T-cell (primary cell): ENCODE measurements at regions not wholly inside any gene's neighbourhood (a gene's known extent, or its start where the extent isn't known, plus 50 kb on each side); places are given as distances from the start of the nearest gene placed in this dataset.

ENCODE experiments used
- ATAC-seq, 4 experiments: fragments of 200-7000 bp in 3 of 4; fragments of 150-1000 bp in 1 of 4; cut with Tn5 transposase; replicated peaks in 1 of 4; 1 replicate in 3 of 4; 2 replicates in 1 of 4; pipeline ENCODE4 v1.10.0; 2021; ENCODE audit warnings: moderate library complexity in 3 of 4, mild to moderate bottlenecking in 2 of 4, moderate number of reproducible peaks in 1 of 4
- CTCF ChIA-PET, 2 donors: fragments of 300-600 bp; sonication (Branson Sonifier 250); formaldehyde crosslinking; loops; one replicate each; lab custom pipeline; 2022; ENCODE audit warnings: antibody characterized with exemption in 2 of 2; lab: Charles Lee
- POLR2A ChIA-PET, 2 donors: fragments of 300-600 bp; sonication (Branson Sonifier 250); formaldehyde crosslinking; loops; one replicate each; lab custom pipeline; 2022; ENCODE audit warnings: antibody characterized with exemption in 2 of 2; lab: Charles Lee
- DNase-seq, 35 experiments: peaks; one replicate each; pipeline versions ENCODE4 v3.0.0 to v3.0.0-alpha.2; 2013 to 2023
- H3K27ac ChIP-seq: one replicate; pipeline ENCODE4 v1.5.1; 2013; ENCODE audit warnings: low read length
- H3K27me3 ChIP-seq, 2 experiments: replicated peaks in 1 of 2; 1 replicate in 1 of 2; 2 replicates in 1 of 2; pipeline versions ENCODE4 v1.6.1 to v1.7.0; 2013; ENCODE audit warnings: low read length in 1 of 2, mixed read lengths in 1 of 2; ENCODE audit not compliant: control insufficient read depth in 2 of 2, insufficient read depth in 2 of 2; ENCODE audit errors: extremely low read depth in 1 of 2
- H3K36me3 ChIP-seq, 2 donors: 1 replicate in 1 of 2; 2 replicates in 1 of 2; pipeline versions ENCODE4 v1.6.1 to v1.7.0; 2013; ENCODE audit warnings: low read length in 1 of 2; ENCODE audit not compliant: control insufficient read depth in 2 of 2, insufficient read depth in 1 of 2; ENCODE audit errors: extremely low read depth in 1 of 2
- H3K4me1 ChIP-seq, 2 experiments: 1 replicate in 1 of 2; 2 replicates in 1 of 2; pipeline versions ENCODE4 v1.6.1 to v1.7.0; 2013; ENCODE audit warnings: low read length in 2 of 2, mixed read lengths in 1 of 2; ENCODE audit not compliant: insufficient read depth in 2 of 2, control insufficient read depth in 1 of 2; ENCODE audit errors: extremely low read depth in 1 of 2
- H3K4me3 ChIP-seq, 2 donors: 1 replicate in 1 of 2; 2 replicates in 1 of 2; pipeline versions ENCODE4 v1.5.1 to v1.7.0; 2013; ENCODE audit warnings: mild to moderate bottlenecking in 2 of 2, low read length in 1 of 2, moderate library complexity in 1 of 2; ENCODE audit not compliant: control insufficient read depth in 1 of 2; ENCODE audit errors: extremely low read depth in 1 of 2
- H3K9me3 ChIP-seq: 2 replicates; pipeline ENCODE4 v1.7.0; 2013
- H3K27ac Mint-ChIP-seq, 2 donors: one replicate each; pipeline ENCODE4 v1.8.0; 2020 to 2021; ENCODE audit warnings: mild to moderate bottlenecking in 2 of 2, mixed read lengths in 2 of 2
- H3K27me3 Mint-ChIP-seq, 2 donors: one replicate each; pipeline ENCODE4 v1.8.0; 2021 to 2022; ENCODE audit warnings: mixed read lengths in 2 of 2
- H3K36me3 Mint-ChIP-seq: one replicate; pipeline ENCODE4 v1.8.0; 2021; ENCODE audit warnings: mixed read lengths
- H3K4me1 Mint-ChIP-seq, 3 donors: one replicate each; pipeline ENCODE4 v1.8.0; 2020 to 2022; ENCODE audit warnings: mixed read lengths in 3 of 3, mild to moderate bottlenecking in 1 of 3
- H3K4me3 Mint-ChIP-seq, 3 donors: one replicate each; pipeline ENCODE4 v1.8.0; 2020 to 2022; ENCODE audit warnings: mild to moderate bottlenecking in 3 of 3, mixed read lengths in 3 of 3, moderate library complexity in 3 of 3
- H3K9me3 Mint-ChIP-seq, 3 donors: one replicate each; pipeline ENCODE4 v1.8.0; 2020 to 2022; ENCODE audit warnings: mixed read lengths in 3 of 3
- WGBS: methylation state at CpG from one replicate; pipeline ENCODE4 v1.1.5; 2013; ENCODE audit warnings: missing lambda C conversion rate; ENCODE audit not compliant: insufficient coverage; 5-methylcytosine and 5-hydroxymethylcytosine counted together

DNA sequence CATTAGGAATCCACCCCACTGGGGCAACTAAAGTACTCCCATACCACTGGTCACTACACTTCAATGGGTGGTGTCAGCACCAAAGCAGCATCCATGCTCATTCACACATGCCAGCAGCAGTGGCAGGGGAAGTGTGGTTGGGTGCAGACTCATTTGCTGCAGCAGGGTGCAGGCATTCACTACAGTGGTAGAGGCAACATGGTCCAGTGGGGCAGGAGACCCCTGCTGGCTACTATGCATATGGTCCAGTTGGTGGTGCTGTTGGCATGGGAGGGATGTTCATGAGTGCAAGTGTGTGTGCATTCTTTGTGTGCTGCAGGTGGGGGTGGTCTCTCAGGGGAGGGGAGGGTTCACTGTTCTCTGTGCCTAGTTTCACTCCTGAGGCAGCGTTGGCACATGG lies 908.4 kb upstream of the NOVA1 start:
- no peak for DNase-seq
- POLR2A ChIA-PET = no interaction called here
- H3K4me1 Mint-ChIP-seq = no peaks in the 10 kb centered on the region
- H3K4me1 ChIP-seq = no peaks in the 10 kb centered on the region
- H3K36me3 ChIP-seq = no peaks in the 10 kb centered on the region
- no peak overlapping the region for H3K27ac ChIP-seq
- 33% methylated on average over 1 of the region's 1 CpG for WGBS
- no peaks in the 10 kb centered on the region for H3K27me3 Mint-ChIP-seq
- H3K36me3 Mint-ChIP-seq = no peaks in the 10 kb centered on the region
- no peak overlapping the region for H3K27ac Mint-ChIP-seq
- CTCF ChIA-PET = no interaction called here
- no peak for ATAC-seq
- H3K4me3 ChIP-seq = no peak overlapping the region
- no peak overlapping the region for H3K4me3 Mint-ChIP-seq
- H3K9me3 Mint-ChIP-seq = peaks cover 31 to 39% (median 34%) of the 10 kb centered on the region in 3 donors
- H3K9me3 ChIP-seq = peaks cover 5% of the 10 kb centered on the region
- H3K27me3 ChIP-seq = no peaks in the 10 kb centered on the region

DNA sequence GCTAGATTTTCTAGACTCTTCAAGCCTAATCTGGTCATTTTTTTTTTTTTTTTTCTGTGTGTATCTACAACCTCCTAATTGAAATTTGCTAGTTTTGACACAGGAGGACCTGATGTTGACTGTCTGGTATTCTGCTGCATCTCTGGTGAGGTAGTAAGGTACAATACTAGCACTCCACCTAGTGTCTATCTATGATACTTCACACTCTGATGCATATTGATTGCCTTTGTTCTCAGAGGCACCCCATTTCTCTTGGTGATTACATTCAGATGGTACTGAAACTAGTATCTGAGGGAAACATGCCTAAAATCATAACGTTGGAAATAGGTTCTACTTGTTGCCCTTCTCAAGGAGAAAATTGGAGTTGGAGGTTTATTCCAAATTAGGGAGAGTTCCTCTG lies 930.5 kb upstream of the NOVA1 start:
- Mint-ChIP-seq H3K27ac (no peak overlapping the region), H3K36me3 (no peaks in the 10 kb centered on the region), H3K4me1 (no peaks in the 10 kb centered on the region), H3K9me3 (peaks cover 5 to 52% (median 32%) of the 10 kb centered on the region in 3 donors), H3K27me3 (no peaks in the 10 kb centered on the region), H3K4me3 (no peak overlapping the region)
- Histone ChIP-seq H3K27ac (no peak overlapping the region), H3K27me3 (no peaks in the 10 kb centered on the region), H3K36me3 (no peaks in the 10 kb centered on the region), H3K4me3 (no peak overlapping the region), H3K9me3 (no peaks in the 10 kb centered on the region), H3K4me1 (no peaks in the 10 kb centered on the region)
- DNase-seq = no peak
- CTCF ChIA-PET = no interaction called here
- POLR2A ChIA-PET = no interaction called here
- WGBS = 0% methylated on average over 1 of the region's 1 CpG
- no peak for ATAC-seq

- Mint-ChIP-seq H3K4me1 (no peaks in the 10 kb centered on the region), H3K27ac (no peak overlapping the region), H3K27me3 (no peaks in the 10 kb centered on the region), H3K9me3 (peaks cover 3 to 41% (median 25%) of the 10 kb centered on the region in 3 donors), H3K36me3 (no peaks in the 10 kb centered on the region), H3K4me3 (no peak overlapping the region)
- H3K27ac ChIP-seq = no peak overlapping the region
- H3K4me3 ChIP-seq = no peak overlapping the region
- H3K9me3 ChIP-seq = peaks cover 4% of the 10 kb centered on the region
- ChIA-PET POLR2A (no interaction called here), CTCF (no interaction called here)
- no peaks in the 10 kb centered on the region for H3K4me1 ChIP-seq
- no peaks in the 10 kb centered on the region for H3K27me3 ChIP-seq
- no peak for ATAC-seq
- WGBS = no CpG with 5 or more reads among the region's 3 CpGs
- no peak for DNase-seq
- H3K36me3 ChIP-seq = no peaks in the 10 kb centered on the region
These were observed 938.9 kb upstream of the NOVA1 start for GRCh38 chr14:27536748-27537147.

- Histone ChIP-seq H3K27ac (no peak overlapping the region), H3K9me3 (peaks cover 3% of the 10 kb centered on the region), H3K27me3 (no peaks in the 10 kb centered on the region), H3K4me1 (no peaks in the 10 kb centered on the region), H3K4me3 (no peak overlapping the region), H3K36me3 (no peaks in the 10 kb centered on the region)
- H3K9me3 Mint-ChIP-seq = peaks cover 13 to 32% (median 26%) of the 10 kb centered on the region in 3 donors
- POLR2A ChIA-PET = no interaction called here
- no peak for DNase-seq
- no peaks in the 10 kb centered on the region for H3K36me3 Mint-ChIP-seq
- no peaks in the 10 kb centered on the region for H3K27me3 Mint-ChIP-seq
- no peak for ATAC-seq
- H3K4me3 Mint-ChIP-seq = no peak overlapping the region
- WGBS = no CpG with 5 or more reads among the region's 2 CpGs
- CTCF ChIA-PET = no interaction called here
- no peak overlapping the region for H3K27ac Mint-ChIP-seq
- H3K4me1 Mint-ChIP-seq = no peaks in the 10 kb centered on the region
These were observed 948.3 kb upstream of the NOVA1 start for GRCh38 chr14:27546111-27546510.

DNA sequence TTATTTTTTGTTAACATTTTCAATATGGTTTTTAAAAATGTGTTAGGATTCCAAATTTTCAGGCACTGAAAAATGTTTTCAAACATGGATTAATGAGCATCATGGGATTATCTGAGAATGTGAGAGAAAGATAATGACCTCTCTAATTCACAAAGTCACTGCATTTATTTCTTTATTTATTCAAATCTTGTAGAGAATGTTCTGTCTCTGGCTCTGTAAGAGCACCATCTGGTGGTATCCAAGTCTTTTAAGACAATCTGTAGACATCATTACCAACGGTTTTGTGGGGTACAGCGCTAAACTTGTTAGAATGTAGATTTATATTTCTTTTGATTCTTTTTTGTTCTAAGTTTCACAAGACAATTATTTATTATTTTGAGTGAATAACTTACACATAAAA lies 956.0 kb upstream of the NOVA1 start:
- Histone ChIP-seq H3K36me3 (no peaks in the 10 kb centered on the region), H3K27me3 (no peaks in the 10 kb centered on the region), H3K9me3 (no peaks in the 10 kb centered on the region), H3K4me3 (no peak overlapping the region), H3K4me1 (no peaks in the 10 kb centered on the region), H3K27ac (no peak overlapping the region)
- no peaks in the 10 kb centered on the region for H3K27me3 Mint-ChIP-seq
- H3K4me3 Mint-ChIP-seq = no peak overlapping the region
- no peak for DNase-seq
- H3K4me1 Mint-ChIP-seq = no peaks in the 10 kb centered on the region
- POLR2A ChIA-PET = no interaction called here
- H3K27ac Mint-ChIP-seq = no peak overlapping the region
- H3K9me3 Mint-ChIP-seq = peaks cover 16 to 20% (median 17%) of the 10 kb centered on the region in 3 donors
- WGBS = no CpG with 5 or more reads among the region's 2 CpGs
- H3K36me3 Mint-ChIP-seq = no peaks in the 10 kb centered on the region
- CTCF ChIA-PET = no interaction called here
- no peak for ATAC-seq

DNA sequence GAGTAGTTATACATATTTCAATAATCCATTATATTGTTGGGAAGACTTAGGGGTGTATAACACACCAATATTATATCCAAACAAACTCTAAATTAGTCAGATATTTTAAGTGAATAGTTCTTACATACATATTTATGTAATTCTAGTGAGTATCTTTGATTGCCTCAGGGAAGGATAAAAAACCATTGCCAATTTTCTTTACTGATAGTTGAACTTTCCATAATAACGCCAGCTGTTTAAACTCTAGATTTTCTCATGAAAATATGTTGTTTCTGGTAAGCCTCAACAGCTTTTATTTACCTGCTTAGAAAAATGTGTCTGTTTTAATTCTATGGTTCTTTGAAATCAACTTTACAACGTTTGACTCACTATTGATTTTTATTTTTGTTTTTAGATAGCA lies 959.6 kb upstream of the NOVA1 start:
- Mint-ChIP-seq H3K27me3 (no peaks in the 10 kb centered on the region), H3K4me3 (no peak overlapping the region), H3K9me3 (peaks cover 13 to 19% (median 13%) of the 10 kb centered on the region in 3 donors), H3K27ac (no peak overlapping the region), H3K36me3 (no peaks in the 10 kb centered on the region), H3K4me1 (no peaks in the 10 kb centered on the region)
- no peak for ATAC-seq
- no peak overlapping the region for H3K27ac ChIP-seq
- ChIA-PET CTCF (interaction anchor here in 1 of 2 donors (0.6 kb wide), 1 partner anchor 256 kb away, joined by 4 read pairs; no protein-coding TSS in a partner anchor), POLR2A (no interaction called here)
- DNase-seq = no peak
- no peaks in the 10 kb centered on the region for H3K27me3 ChIP-seq
- H3K4me1 ChIP-seq = no peaks in the 10 kb centered on the region
- no peaks in the 10 kb centered on the region for H3K9me3 ChIP-seq
- no peak overlapping the region for H3K4me3 ChIP-seq
- no peaks in the 10 kb centered on the region for H3K36me3 ChIP-seq
- no CpG with 5 or more reads among the region's 2 CpGs for WGBS

- no peak overlapping the region for H3K4me3 ChIP-seq
- no peak for ATAC-seq
- ChIA-PET POLR2A (no interaction called here), CTCF (no interaction called here)
- no peaks in the 10 kb centered on the region for H3K4me1 ChIP-seq
- no peaks in the 10 kb centered on the region for H3K27me3 Mint-ChIP-seq
- H3K4me3 Mint-ChIP-seq = no peak overlapping the region
- no peaks in the 10 kb centered on the region for H3K36me3 ChIP-seq
- H3K9me3 Mint-ChIP-seq = peaks cover 13 to 19% (median 18%) of the 10 kb centered on the region in 3 donors
- DNase-seq = no peak
- H3K4me1 Mint-ChIP-seq = no peaks in the 10 kb centered on the region
- no peaks in the 10 kb centered on the region for H3K27me3 ChIP-seq
- H3K27ac Mint-ChIP-seq = no peak overlapping the region
- no peaks in the 10 kb centered on the region for H3K36me3 Mint-ChIP-seq
- no peaks in the 10 kb centered on the region for H3K9me3 ChIP-seq
- no peak overlapping the region for H3K27ac ChIP-seq
These were observed 962.0 kb upstream of the NOVA1 start for GRCh38 chr14:27559848-27560247.
